Heart right ventricle (tissue), 16 donors: ENCODE measurements at regions not wholly inside any gene's neighbourhood (a gene's known extent, or its start where the extent isn't known, plus 50 kb on each side); places are given as distances from the start of the nearest gene placed in this dataset.

Experiments used
- ATAC-seq, 8 donors: fragments of 200-7000 bp; cut with Tn5 transposase; one replicate each; pipeline ENCODE4 v1.9.1; 2020; ENCODE audit warnings: mild to moderate bottlenecking in 8 of 8, moderate library complexity in 8 of 8, moderate number of reproducible peaks in 1 of 8
- DNase-seq, 2 donors: peaks; one replicate each; pipeline ENCODE4 v3.0.0-alpha.2; 2020
- H3K27ac ChIP-seq, 10 donors: fragments of 200-600 bp; sonication (generic) in 2 of 10; one replicate each; pipeline versions ENCODE4 v1.5.0 to v1.8.0; 2020 to 2022; ENCODE audit warnings: mild to moderate bottlenecking in 3 of 10
- H3K27me3 ChIP-seq, 7 donors: fragments of 200-600 bp; one replicate each; pipeline ENCODE4 v1.8.0; 2021 to 2022; ENCODE audit warnings: mild to moderate bottlenecking in 2 of 7
- H3K36me3 ChIP-seq, 9 donors: fragments of 200-600 bp; sonication (generic) in 1 of 9; one replicate each; pipeline versions ENCODE4 v1.5.0 to v1.8.0; 2020 to 2022; ENCODE audit warnings: mild to moderate bottlenecking in 2 of 9
- H3K4me1 ChIP-seq, 9 donors: fragments of 200-600 bp; sonication (generic) in 1 of 9; one replicate each; pipeline versions ENCODE4 v1.5.0 to v1.8.0; 2020 to 2022; ENCODE audit warnings: mild to moderate bottlenecking in 4 of 9
- H3K4me3 ChIP-seq, 10 donors: fragments of 200-600 bp; sonication (generic) in 2 of 10; one replicate each; pipeline versions ENCODE4 v1.5.0 to v1.8.0; 2020 to 2022; ENCODE audit warnings: mild to moderate bottlenecking in 7 of 10, moderate library complexity in 2 of 10
- H3K9me3 ChIP-seq, 11 donors: fragments of 200-600 bp in 10 of 11; sonication (generic) in 2 of 11; one replicate each; pipeline versions ENCODE4 v1.5.0 to v1.8.0; 2013 to 2022; ENCODE audit warnings: mild to moderate bottlenecking in 2 of 11, control low read depth in 1 of 11, moderate library complexity in 1 of 11
- WGBS, 2 donors: extraction: QIAGEN DNeasy Blood & Tissue Kit; methylation state at CpG; one replicate each; pipeline ENCODE4 v1.1.7; 2013; ENCODE audit warnings: inconsistent platforms in 1 of 2; 5-methylcytosine and 5-hydroxymethylcytosine counted together
- intact Hi-C, 10 donors: fragments of 100-400 bp; cut with DNase I; formaldehyde crosslinking; loops; one replicate each; pipeline versions ENCODE4 v1.11.1 to v1.14.2; 2022
- TF ChIP-seq, protein P1 (sequence below), 9 donors: fragments of 200-600 bp; sonication (generic) in 2 of 9; IDR thresholded peaks; one replicate each; pipeline versions ENCODE4 v1.5.0 to v1.8.0; 2021 to 2022; ENCODE audit warnings: antibody characterized with exemption in 9 of 9, mild to moderate bottlenecking in 5 of 9, moderate library complexity in 1 of 9
- donor health status: Arrhythmogenic right ventricular cardiomyopathy.
- donor health status: ischemic (EF 13 %, LVEDD 7.1; RV severe dilation, severe dysfunction).
- donor health status: healthy with polysubstance abuse.
- donor health status: DM: no; HTN: yes; CAD: no.
- donor health status: DM: no; HTN: no; CAD: no.
- donor health status: ischemic (EF 25% LVEDD 6.9; RV normal size, moderate dysfunction).
- donor health status: ischemic (EF 25% LVEDD 5.7; RV mildly dilated, moderate dysfunction).
- donor health status: healthy.
- donor health status: DM: yes; HTN: yes; CAD: no.
- donor health status: Ischemic cardiomyopathy.
- donor health status: ischemic (EF 35%, LVEDD 5.7; RV mildly dilated, moderate dysfunction).
- donor health status: nonischemic (EF 11% LVEDD 7.7; RV severe dilation, severe dysfunction).
- donor health status: DM: yes; HTN: yes; CAD: no.
- donor health status: PGD.
- donor health status: ischemic (EF 29% LVEDD 5.4; RV normal size, mild dysfunction).
- donor health status: nonischemic (EF 23%, LVEDD 6.1; RV moderate dilation, normal function).

DNA sequence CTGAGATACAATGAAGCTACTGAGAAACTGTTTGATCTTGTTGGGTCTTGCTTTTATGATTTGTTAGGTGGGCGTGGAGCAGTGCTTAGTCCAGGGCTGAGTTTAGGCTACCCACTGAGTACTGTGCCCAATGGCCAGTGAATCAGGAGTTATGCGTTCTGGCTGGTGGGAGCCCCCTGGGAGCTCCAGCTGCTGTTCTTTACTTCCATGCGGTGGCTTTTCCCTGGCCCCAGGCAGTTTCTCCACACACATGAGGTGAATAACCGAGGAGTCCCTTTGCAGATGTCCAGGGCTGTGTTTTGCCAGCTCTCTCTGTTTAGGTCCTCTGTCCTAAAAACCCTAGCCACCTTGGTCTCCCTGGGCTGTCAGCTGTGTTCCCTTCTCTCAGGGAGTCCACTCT is 106.5 kb downstream of the KLF13 start:
- TF ChIP-seq, protein P1, sequence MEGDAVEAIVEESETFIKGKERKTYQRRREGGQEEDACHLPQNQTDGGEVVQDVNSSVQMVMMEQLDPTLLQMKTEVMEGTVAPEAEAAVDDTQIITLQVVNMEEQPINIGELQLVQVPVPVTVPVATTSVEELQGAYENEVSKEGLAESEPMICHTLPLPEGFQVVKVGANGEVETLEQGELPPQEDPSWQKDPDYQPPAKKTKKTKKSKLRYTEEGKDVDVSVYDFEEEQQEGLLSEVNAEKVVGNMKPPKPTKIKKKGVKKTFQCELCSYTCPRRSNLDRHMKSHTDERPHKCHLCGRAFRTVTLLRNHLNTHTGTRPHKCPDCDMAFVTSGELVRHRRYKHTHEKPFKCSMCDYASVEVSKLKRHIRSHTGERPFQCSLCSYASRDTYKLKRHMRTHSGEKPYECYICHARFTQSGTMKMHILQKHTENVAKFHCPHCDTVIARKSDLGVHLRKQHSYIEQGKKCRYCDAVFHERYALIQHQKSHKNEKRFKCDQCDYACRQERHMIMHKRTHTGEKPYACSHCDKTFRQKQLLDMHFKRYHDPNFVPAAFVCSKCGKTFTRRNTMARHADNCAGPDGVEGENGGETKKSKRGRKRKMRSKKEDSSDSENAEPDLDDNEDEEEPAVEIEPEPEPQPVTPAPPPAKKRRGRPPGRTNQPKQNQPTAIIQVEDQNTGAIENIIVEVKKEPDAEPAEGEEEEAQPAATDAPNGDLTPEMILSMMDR (IDR thresholded peaks at IDR 0.05) = no peak
- no peaks in the 10 kb centered on the region for H3K9me3 ChIP-seq
- no peak overlapping the region for H3K4me3 ChIP-seq
- H3K36me3 ChIP-seq = no peaks in the 10 kb centered on the region
- DNase-seq = no peak
- no peak for ATAC-seq
- no peaks in the 10 kb centered on the region for H3K27me3 ChIP-seq
- intact Hi-C loops = loop anchor here in 6 of 10 donors (5.0 to 10.0 kb wide), 6 partner anchors 52 to 231 kb away; no protein-coding TSS in a partner anchor
- H3K4me1 ChIP-seq = peaks cover 2 to 40% (median 22%) of the 10 kb centered on the region in 9 donors
- WGBS, 2 donors = 89 to 94% methylated on average over 4 of the region's 4 CpGs
- H3K27ac ChIP-seq = peak overlapping the region in 1 of 10 donors; percentile 20

DNA sequence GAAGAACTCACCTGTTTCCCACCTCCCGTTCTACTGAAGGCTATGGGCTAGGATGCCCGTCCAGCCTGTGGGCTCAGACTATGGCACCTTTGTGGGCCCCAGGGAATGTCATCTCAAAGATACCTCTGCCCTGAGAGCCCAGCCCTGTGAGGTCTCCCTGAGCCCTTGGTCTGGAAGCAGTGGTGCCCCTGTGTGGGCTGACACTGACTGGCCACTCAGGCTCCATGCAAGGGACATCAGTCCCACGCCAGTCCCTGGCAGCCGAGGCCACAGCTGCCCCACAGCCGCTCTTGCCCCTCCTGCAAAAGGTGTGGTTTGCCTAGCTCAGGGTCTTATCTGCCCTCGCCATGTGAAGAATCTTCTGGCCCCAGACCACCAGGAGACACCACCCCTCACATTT is 106.9 kb downstream of the KLF13 start:
- H3K4me3 ChIP-seq = no peak overlapping the region
- DNase-seq (no peak), ATAC-seq (no peak)
- intact Hi-C loops = loop anchor here in 6 of 10 donors (5.0 to 10.0 kb wide), 6 partner anchors 51 to 231 kb away; no protein-coding TSS in a partner anchor
- 92 to 95% methylated on average over 6 of the region's 6 CpGs for WGBS, 2 donors
- H3K9me3 ChIP-seq = no peaks in the 10 kb centered on the region
- peaks cover 2 to 40% (median 22%) of the 10 kb centered on the region in 9 donors for H3K4me1 ChIP-seq
- H3K36me3 ChIP-seq = no peaks in the 10 kb centered on the region
- TF ChIP-seq, protein P1 (IDR thresholded peaks at IDR 0.05) = no peak
- peak overlapping the region in 1 of 10 donors; percentile 83 for H3K27ac ChIP-seq
- H3K27me3 ChIP-seq = no peaks in the 10 kb centered on the region

DNA sequence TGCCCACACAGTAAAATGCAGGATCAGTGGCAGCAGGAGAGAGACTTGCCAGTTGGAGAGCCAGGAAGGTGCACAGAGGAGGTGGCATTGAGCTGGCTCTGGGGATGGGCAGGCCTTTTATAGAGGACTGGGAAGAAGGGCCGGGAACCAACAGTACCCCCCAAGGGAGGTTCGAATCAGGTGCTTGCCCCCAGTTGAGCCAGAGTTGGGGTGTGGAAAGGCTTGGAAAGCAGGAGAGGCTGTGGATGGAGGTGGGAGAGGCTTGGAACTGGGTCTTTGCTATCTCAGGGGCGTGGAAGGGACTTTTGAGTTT is 107.6 kb downstream of the KLF13 start:
- Histone ChIP-seq H3K36me3 (no peaks in the 10 kb centered on the region), H3K27ac (peak overlapping the region in 7 of 10 donors; percentile 57 to 83 (median 78)), H3K4me3 (peak overlapping the region in 1 of 10 donors; percentile 38), H3K4me1 (peaks cover 2 to 40% (median 22%) of the 10 kb centered on the region in 9 donors), H3K9me3 (no peaks in the 10 kb centered on the region), H3K27me3 (no peaks in the 10 kb centered on the region)
- WGBS, 2 donors = 93 to 96% methylated on average over 3 of the region's 3 CpGs
- intact Hi-C loops = loop anchor here (2.0 to 10.0 kb wide), 10 partner anchors 51 to 233 kb away; no protein-coding TSS in a partner anchor
- TF ChIP-seq, protein P1 (IDR thresholded peaks at IDR 0.05) = no peak
- ATAC-seq (no peak), DNase-seq (no peak)

DNA sequence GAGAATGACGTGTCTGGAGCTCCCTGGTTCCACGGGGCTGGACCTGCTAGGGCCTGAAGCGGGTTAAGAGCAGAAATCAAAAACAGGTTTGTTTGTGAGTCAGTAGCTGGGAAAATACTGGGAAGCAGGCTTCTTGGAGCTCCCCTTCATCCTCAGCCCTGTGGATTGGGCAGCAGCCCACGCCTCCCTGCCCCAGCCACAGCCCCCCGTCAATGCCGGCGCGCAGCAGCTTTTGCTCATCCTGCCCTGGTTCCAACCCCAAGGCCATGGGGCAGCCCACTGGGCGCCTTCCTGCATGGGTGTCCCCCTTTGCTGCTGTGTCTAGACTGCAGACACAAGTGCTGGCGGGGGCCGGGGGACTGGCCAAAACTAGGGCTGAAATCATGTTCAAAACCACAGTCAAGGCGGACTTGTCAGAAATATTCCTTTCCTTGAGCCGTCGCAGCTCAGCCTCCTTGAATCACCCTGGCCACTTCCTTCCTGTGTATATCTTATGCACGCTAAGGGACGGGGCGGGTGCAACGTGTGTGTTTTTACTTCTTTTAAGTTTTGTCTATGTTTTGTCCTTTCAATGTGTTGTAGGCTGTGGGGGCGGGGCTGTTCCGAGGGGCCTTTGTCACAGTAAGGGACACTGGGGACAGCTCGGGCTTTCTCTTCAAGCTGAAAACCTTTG is 108.1 kb downstream of the KLF13 start:
- Histone ChIP-seq H3K27ac (peak overlapping the region; percentile 12 to 83 (median 72)), H3K36me3 (no peaks in the 10 kb centered on the region), H3K27me3 (no peaks in the 10 kb centered on the region), H3K9me3 (no peaks in the 10 kb centered on the region), H3K4me1 (peaks cover 2 to 44% (median 22%) of the 10 kb centered on the region in 9 donors), H3K4me3 (peak overlapping the region in 6 of 10 donors; percentile 3 to 47 (median 30))
- peak; percentile 37 to 75 (median 56) for ATAC-seq
- intact Hi-C loops = loop anchor here (1.0 to 10.0 kb wide), 16 partner anchors 32 to 234 kb away; partner anchors contain the start of gene KLF13 (in 3 of the 10)
- TF ChIP-seq, protein P1 (IDR thresholded peaks at IDR 0.05) = no peak
- peak; percentile 46 to 49 for DNase-seq
- 51 to 55% methylated on average over 21 of the region's 21 CpGs for WGBS, 2 donors
